ENCODE measurements at regions not wholly inside any gene's neighbourhood (a gene's known extent, or its start where the extent isn't known, plus 50 kb on each side); places are given as distances from the start of the nearest gene placed in this dataset.

GRCh38 chr5:143618141-143618540, 193.8 kb upstream of the HMHB1 start:
- TF ChIP-seq CTCF (IDR thresholded peaks at IDR 0.05): no peak
- H3K27me3 ChIP-seq (ENCODE audit: control insufficient read depth in 2 of 2, insufficient read depth in 2 of 2, low read length in 2 of 2): no peaks in the 10 kb centered on the region
- H3K4me2 ChIP-seq (replicated peaks; ENCODE audit: extremely low read depth, low read length, poor library complexity, severe bottlenecking): no peak overlapping the region
- Mint-ChIP-seq H3K27me3 (ENCODE audit: low read depth in 3 of 3) (no peaks in the 10 kb centered on the region), H3K4me3 (no peak overlapping the region), H3K4me1 (peaks cover 18% of the 10 kb centered on the region), H3K27ac (peak overlapping the region in 1 of 7 donors; percentile 31), H3K36me3 (no peaks in the 10 kb centered on the region), H3K9me3 (peaks cover 0 to 7% (median 3%) of the 10 kb centered on the region in 7 donors)
- no CpG with 5 or more reads among the region's 6 CpGs for WGBS (ENCODE audit: insufficient coverage)
- no peak overlapping the region for H3K9ac ChIP-seq (ENCODE audit: insufficient read depth, low read length, poor library complexity, severe bottlenecking)
- intact Hi-C loops (cut with micrococcal nuclease): no loop called here
- no peaks in the 10 kb centered on the region for H4K20me1 ChIP-seq (ENCODE audit: insufficient read depth, low read length)
- no peak overlapping the region for H3K4me3 ChIP-seq (replicated peaks in 1 of 3; ENCODE audit: low read depth in 2 of 3, low read length in 3 of 3)
- no peaks in the 10 kb centered on the region for H3K9me3 ChIP-seq (replicated peaks in 1 of 2; ENCODE audit: control insufficient read depth in 1 of 2, insufficient read depth in 1 of 2, low read length in 2 of 2)
- no peak for DNase-seq
- H2AFZ ChIP-seq (ENCODE audit: insufficient read depth, low read depth, low read length, poor library complexity, severe bottlenecking): no peak overlapping the region
- no peaks in the 10 kb centered on the region for H3K79me2 ChIP-seq (ENCODE audit: insufficient read depth, low read length)
- peaks cover 6 to 11% of the 10 kb centered on the region in 2 donors for H3K4me1 ChIP-seq (ENCODE audit: control insufficient read depth in 1 of 2, insufficient read depth in 2 of 2, low read length in 2 of 2)
- H3K36me3 ChIP-seq (replicated peaks in 1 of 2; ENCODE audit: control insufficient read depth in 1 of 2, insufficient read depth in 2 of 2, low read length in 2 of 2): no peaks in the 10 kb centered on the region
- H3K27ac ChIP-seq (ENCODE audit: low read depth in 1 of 2, low read length in 2 of 2): no peak overlapping the region

- no peaks in the 10 kb centered on the region for H3K27me3 Mint-ChIP-seq (ENCODE audit: low read depth in 3 of 3)
- peaks cover 18% of the 10 kb centered on the region for H3K4me1 Mint-ChIP-seq
- intact Hi-C loops (cut with micrococcal nuclease): no loop called here
Observed at GRCh38 chr5:143614831-143615230, 197.1 kb upstream of the HMHB1 start.

More at GRCh38 chr5:143614831-143615230, 197.1 kb upstream of the HMHB1 start:
- WGBS (ENCODE audit: insufficient coverage): 100% methylated on average over 1 of the region's 4 CpGs
- Histone ChIP-seq H3K9me3 (replicated peaks in 1 of 2; ENCODE audit: control insufficient read depth in 1 of 2, insufficient read depth in 1 of 2, low read length in 2 of 2) (no peaks in the 10 kb centered on the region), H4K20me1 (ENCODE audit: insufficient read depth, low read length) (no peaks in the 10 kb centered on the region), H3K27ac (ENCODE audit: low read depth in 1 of 2, low read length in 2 of 2) (no peak overlapping the region), H3K4me2 (replicated peaks; ENCODE audit: extremely low read depth, low read length, poor library complexity, severe bottlenecking) (no peak overlapping the region), H3K36me3 (replicated peaks in 1 of 2; ENCODE audit: control insufficient read depth in 1 of 2, insufficient read depth in 2 of 2, low read length in 2 of 2) (no peaks in the 10 kb centered on the region), H3K79me2 (ENCODE audit: insufficient read depth, low read length) (no peaks in the 10 kb centered on the region), H3K9ac (ENCODE audit: insufficient read depth, low read length, poor library complexity, severe bottlenecking) (no peak overlapping the region), H3K4me1 (ENCODE audit: control insufficient read depth in 1 of 2, insufficient read depth in 2 of 2, low read length in 2 of 2) (peaks cover 6 to 11% of the 10 kb centered on the region in 2 donors), H2AFZ (ENCODE audit: insufficient read depth, low read depth, low read length, poor library complexity, severe bottlenecking) (no peak overlapping the region), H3K4me3 (replicated peaks in 1 of 3; ENCODE audit: low read depth in 2 of 3, low read length in 3 of 3) (no peak overlapping the region), H3K27me3 (ENCODE audit: control insufficient read depth in 2 of 2, insufficient read depth in 2 of 2, low read length in 2 of 2) (no peaks in the 10 kb centered on the region)
- Mint-ChIP-seq H3K27ac (no peak overlapping the region), H3K4me3 (no peak overlapping the region), H3K9me3 (peaks cover 0 to 6% (median 3%) of the 10 kb centered on the region in 7 donors), H3K36me3 (no peaks in the 10 kb centered on the region)
- no peak for TF ChIP-seq CTCF (IDR thresholded peaks at IDR 0.05)
- DNase-seq: no peak
